Gastrocnemius medialis (tissue), 4 donors: ENCODE measurements at regions not wholly inside any gene's neighbourhood (a gene's known extent, or its start where the extent isn't known, plus 50 kb on each side); places are given as distances from the start of the nearest gene placed in this dataset.

ENCODE experiments used
- ATAC-seq, 2 donors: fragments of 150-250 bp; one replicate each; pipeline ENCODE4 v1.9.1; 2016
- DNase-seq, 2 donors: peaks; one replicate each; pipeline ENCODE4 v3.0.0-alpha.2; 2019
- H3K27ac ChIP-seq, 4 donors: fragments of 200-600 bp; sonication (generic); 1 replicate in 1 of 4; 2 replicates in 3 of 4; pipeline ENCODE4 v1.5.1; 2016 to 2018; ENCODE audit warnings: mild to moderate bottlenecking in 2 of 4, moderate library complexity in 1 of 4
- H3K27me3 ChIP-seq, 3 donors: fragments of 200-600 bp; sonication (generic) in 2 of 3; 1 replicate in 1 of 3; 2 replicates in 2 of 3; pipeline versions ENCODE4 v1.5.1 to v1.6.0; 2016 to 2019; ENCODE audit warnings: mild to moderate bottlenecking in 1 of 3, moderate library complexity in 1 of 3
- H3K36me3 ChIP-seq, 2 donors: fragments of 200-600 bp; sonication (generic) in 1 of 2; one replicate each; pipeline ENCODE4 v1.5.1; 2017 to 2018
- H3K4me1 ChIP-seq, 2 donors: fragments of 200-600 bp; sonication (generic) in 1 of 2; one replicate each; pipeline ENCODE4 v1.5.1; 2016 to 2017; ENCODE audit warnings: mild to moderate bottlenecking in 2 of 2
- H3K4me3 ChIP-seq, 4 donors: fragments of 200-600 bp; sonication (generic) in 3 of 4; 1 replicate in 1 of 4; 2 replicates in 3 of 4; pipeline ENCODE4 v1.5.1; 2016 to 2019; ENCODE audit warnings: mild to moderate bottlenecking in 2 of 4
- H3K9me3 ChIP-seq, 3 donors: fragments of 200-600 bp; sonication (generic) in 2 of 3; 1 replicate in 1 of 3; 2 replicates in 2 of 3; pipeline ENCODE4 v1.5.1; 2016 to 2019
- POLR2A ChIP-seq, 2 donors: fragments of 450-650 bp; IDR thresholded peaks; one replicate each; pipeline ENCODE4 v1.6.1; 2017; ENCODE audit warnings: antibody characterized with exemption in 2 of 2, mild to moderate bottlenecking in 2 of 2, moderate library complexity in 2 of 2
- in situ Hi-C, 4 donors: fragments of 200-750 bp; cut with MboI; loops; one replicate each; pipeline versions ENCODE4 v1.15.0 to v1.8.0; 2017; ENCODE audit warnings: low sequenced_read_pairs in 4 of 4
- intact Hi-C: fragments of 100-400 bp; cut with DNase I; formaldehyde crosslinking; loops from one replicate; pipeline ENCODE4 v1.15.1; 2023; ENCODE audit warnings: low total_unique reads
- TF ChIP-seq, protein P1 (sequence below), 5 experiments: fragments of 450-650 bp in 3 of 5; fragments of 200-600 bp in 2 of 5; sonication (generic) in 2 of 5; IDR thresholded peaks in 4 of 5; conservative IDR thresholded peaks in 1 of 5; 1 replicate in 4 of 5; 2 replicates in 1 of 5; pipeline ENCODE4 v1.5.1; 2016 to 2019; ENCODE audit warnings: antibody characterized with exemption in 5 of 5, mild to moderate bottlenecking in 3 of 5, moderate library complexity in 3 of 5

DNA sequence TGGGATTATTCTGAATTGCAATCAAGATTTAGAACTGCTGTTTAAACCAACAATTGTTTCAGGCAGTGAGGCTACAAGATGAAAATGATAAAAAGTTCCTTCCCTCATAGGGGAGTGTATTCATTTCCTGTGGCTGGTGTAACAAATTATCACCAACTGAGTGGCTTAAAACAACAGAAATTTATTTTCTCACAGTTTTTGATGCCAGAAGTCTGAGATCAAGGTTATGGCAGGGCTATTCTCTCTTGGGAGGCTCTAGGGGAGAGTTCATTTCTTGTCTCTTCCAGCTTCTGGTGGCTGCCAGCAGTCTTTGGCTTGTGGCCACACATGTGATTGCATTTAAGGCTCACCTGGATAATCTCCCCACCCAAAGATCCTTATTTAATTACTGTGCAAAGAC lies 290.5 kb upstream of the ZSWIM2 start:
- no peaks in the 10 kb centered on the region for H3K36me3 ChIP-seq
- H3K27ac ChIP-seq: no peak overlapping the region
- TF ChIP-seq, protein P1, sequence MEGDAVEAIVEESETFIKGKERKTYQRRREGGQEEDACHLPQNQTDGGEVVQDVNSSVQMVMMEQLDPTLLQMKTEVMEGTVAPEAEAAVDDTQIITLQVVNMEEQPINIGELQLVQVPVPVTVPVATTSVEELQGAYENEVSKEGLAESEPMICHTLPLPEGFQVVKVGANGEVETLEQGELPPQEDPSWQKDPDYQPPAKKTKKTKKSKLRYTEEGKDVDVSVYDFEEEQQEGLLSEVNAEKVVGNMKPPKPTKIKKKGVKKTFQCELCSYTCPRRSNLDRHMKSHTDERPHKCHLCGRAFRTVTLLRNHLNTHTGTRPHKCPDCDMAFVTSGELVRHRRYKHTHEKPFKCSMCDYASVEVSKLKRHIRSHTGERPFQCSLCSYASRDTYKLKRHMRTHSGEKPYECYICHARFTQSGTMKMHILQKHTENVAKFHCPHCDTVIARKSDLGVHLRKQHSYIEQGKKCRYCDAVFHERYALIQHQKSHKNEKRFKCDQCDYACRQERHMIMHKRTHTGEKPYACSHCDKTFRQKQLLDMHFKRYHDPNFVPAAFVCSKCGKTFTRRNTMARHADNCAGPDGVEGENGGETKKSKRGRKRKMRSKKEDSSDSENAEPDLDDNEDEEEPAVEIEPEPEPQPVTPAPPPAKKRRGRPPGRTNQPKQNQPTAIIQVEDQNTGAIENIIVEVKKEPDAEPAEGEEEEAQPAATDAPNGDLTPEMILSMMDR (IDR thresholded peaks at IDR 0.05 in 4 of 5, conservative IDR thresholded peaks at IDR 0.05 in 1 of 5): no peak
- TF ChIP-seq POLR2A (IDR thresholded peaks at IDR 0.05): no peak
- no peaks in the 10 kb centered on the region for H3K27me3 ChIP-seq
- no peak for DNase-seq
- no peaks in the 10 kb centered on the region for H3K9me3 ChIP-seq
- intact Hi-C loops: no loop called here
- ATAC-seq: no peak
- in situ Hi-C loops: no loop called here
- no peak overlapping the region for H3K4me3 ChIP-seq
- H3K4me1 ChIP-seq: no peaks in the 10 kb centered on the region

DNA sequence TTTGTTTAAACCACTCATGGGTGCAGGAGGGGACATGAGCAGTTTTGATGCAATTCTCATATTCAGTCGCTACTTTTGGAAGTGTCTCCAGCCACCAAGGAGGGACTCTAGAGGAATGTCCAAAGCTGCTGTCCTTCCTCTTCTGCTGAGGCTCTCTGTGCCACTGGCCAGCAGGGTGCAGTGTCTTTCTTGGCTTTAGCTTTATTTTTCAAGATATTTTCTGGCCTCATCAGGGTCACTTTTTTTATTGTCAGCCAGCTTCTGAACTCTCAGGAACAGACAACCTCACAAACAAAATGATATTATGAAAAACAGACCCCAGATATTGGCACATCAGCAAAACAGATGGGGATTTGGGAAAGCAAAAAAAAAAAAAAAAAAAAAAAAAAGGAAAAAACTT lies 289.3 kb upstream of the ZSWIM2 start:
- ATAC-seq (no peak), DNase-seq (peak in 1 of 2 donors; percentile 30)
- no peak for TF ChIP-seq POLR2A (IDR thresholded peaks at IDR 0.05)
- TF ChIP-seq, protein P1 (IDR thresholded peaks at IDR 0.05 in 4 of 5, conservative IDR thresholded peaks at IDR 0.05 in 1 of 5): peak in 1 of 5 experiments; percentile 14
- intact Hi-C loops: no loop called here
- Histone ChIP-seq H3K27ac (no peak overlapping the region), H3K4me3 (no peak overlapping the region), H3K9me3 (no peaks in the 10 kb centered on the region), H3K4me1 (no peaks in the 10 kb centered on the region), H3K27me3 (no peaks in the 10 kb centered on the region), H3K36me3 (no peaks in the 10 kb centered on the region)
- in situ Hi-C loops: no loop called here

DNA sequence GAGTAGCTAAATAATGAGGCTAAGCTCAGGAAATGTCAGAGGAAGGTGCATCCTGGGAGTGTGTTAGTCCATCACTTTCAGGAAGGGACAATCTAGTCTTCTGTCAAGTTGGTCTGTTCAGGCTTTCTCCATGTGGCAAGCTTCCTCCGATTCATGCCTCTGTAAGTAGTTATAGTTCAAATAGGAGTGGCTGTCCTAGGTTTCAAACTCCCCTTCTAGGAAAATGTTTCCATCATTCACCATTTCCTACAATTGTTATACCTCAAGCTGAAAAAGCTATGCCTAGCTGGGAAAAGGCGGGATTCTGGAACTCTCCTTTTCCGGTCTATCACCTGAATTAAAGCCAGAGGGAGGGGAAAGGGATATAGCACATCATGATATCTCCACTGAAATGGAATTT lies 287.7 kb upstream of the ZSWIM2 start:
- Histone ChIP-seq H3K27ac (no peak overlapping the region), H3K4me3 (no peak overlapping the region), H3K4me1 (no peaks in the 10 kb centered on the region), H3K9me3 (no peaks in the 10 kb centered on the region), H3K36me3 (no peaks in the 10 kb centered on the region), H3K27me3 (no peaks in the 10 kb centered on the region)
- TF ChIP-seq, protein P1 (IDR thresholded peaks at IDR 0.05 in 4 of 5, conservative IDR thresholded peaks at IDR 0.05 in 1 of 5): no peak
- in situ Hi-C loops (no loop called here), intact Hi-C loops (no loop called here)
- ATAC-seq (no peak), DNase-seq (no peak)

DNA sequence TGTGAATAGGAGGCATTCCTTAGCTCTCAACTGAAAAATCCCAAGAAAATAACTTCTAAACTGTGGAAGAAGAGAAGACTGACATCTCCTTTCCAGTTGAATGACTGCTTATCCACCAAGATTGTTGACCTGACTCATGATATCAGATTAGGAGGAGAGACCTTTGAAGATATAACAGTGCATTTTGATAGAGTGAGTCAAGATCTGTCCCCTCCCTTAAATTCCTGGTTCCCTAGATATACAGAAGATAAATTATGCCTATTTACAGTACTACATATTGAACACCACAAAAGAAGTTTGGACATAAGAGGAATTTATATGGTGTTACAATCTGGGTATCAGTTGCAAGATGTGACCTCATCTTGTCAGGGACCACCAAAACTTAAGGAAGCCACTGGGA lies 285.3 kb upstream of the ZSWIM2 start:
- in situ Hi-C loops (no loop called here), intact Hi-C loops (no loop called here)
- no peak for DNase-seq
- no peaks in the 10 kb centered on the region for H3K4me1 ChIP-seq
- H3K9me3 ChIP-seq: no peaks in the 10 kb centered on the region
- no peaks in the 10 kb centered on the region for H3K27me3 ChIP-seq
- no peak for TF ChIP-seq POLR2A (IDR thresholded peaks at IDR 0.05)
- TF ChIP-seq, protein P1 (IDR thresholded peaks at IDR 0.05 in 4 of 5, conservative IDR thresholded peaks at IDR 0.05 in 1 of 5): no peak
- H3K4me3 ChIP-seq: no peak overlapping the region
- H3K36me3 ChIP-seq: no peaks in the 10 kb centered on the region
- no peak overlapping the region for H3K27ac ChIP-seq
- ATAC-seq: no peak

DNA sequence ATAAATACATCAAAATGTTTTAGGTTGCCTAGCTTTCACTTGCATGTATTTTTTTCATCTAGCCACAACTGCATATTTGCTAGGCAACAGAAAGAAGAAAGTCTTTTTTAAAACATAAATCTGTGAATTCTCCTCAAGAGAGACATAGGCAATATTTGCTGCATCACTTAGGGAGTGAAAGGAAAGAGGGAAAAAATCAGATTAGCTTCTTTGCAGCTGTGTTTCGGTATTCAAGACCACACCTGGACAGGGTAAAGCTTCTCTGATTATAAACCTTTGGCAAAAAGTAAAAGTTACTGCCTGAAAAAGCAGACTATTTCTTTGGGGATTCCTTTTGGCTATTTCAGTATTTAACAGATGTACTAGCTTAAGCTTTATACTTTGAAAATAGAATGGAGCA lies 280.9 kb upstream of the ZSWIM2 start:
- no peaks in the 10 kb centered on the region for H3K4me1 ChIP-seq
- no peaks in the 10 kb centered on the region for H3K36me3 ChIP-seq
- H3K4me3 ChIP-seq: no peak overlapping the region
- H3K27me3 ChIP-seq: no peaks in the 10 kb centered on the region
- intact Hi-C loops: no loop called here
- TF ChIP-seq, protein P1 (IDR thresholded peaks at IDR 0.05 in 4 of 5, conservative IDR thresholded peaks at IDR 0.05 in 1 of 5): no peak
- no peak for DNase-seq
- H3K27ac ChIP-seq: no peak overlapping the region
- no peaks in the 10 kb centered on the region for H3K9me3 ChIP-seq
- no peak for ATAC-seq
- in situ Hi-C loops: no loop called here
